ENCODE measurements at regions not wholly inside any gene's neighbourhood (a gene's known extent, or its start where the extent isn't known, plus 50 kb on each side); places are given as distances from the start of the nearest gene placed in this dataset.
A peak's percentile ranks its signal among the peaks of the same experiment; 100 is the strongest.

DNA sequence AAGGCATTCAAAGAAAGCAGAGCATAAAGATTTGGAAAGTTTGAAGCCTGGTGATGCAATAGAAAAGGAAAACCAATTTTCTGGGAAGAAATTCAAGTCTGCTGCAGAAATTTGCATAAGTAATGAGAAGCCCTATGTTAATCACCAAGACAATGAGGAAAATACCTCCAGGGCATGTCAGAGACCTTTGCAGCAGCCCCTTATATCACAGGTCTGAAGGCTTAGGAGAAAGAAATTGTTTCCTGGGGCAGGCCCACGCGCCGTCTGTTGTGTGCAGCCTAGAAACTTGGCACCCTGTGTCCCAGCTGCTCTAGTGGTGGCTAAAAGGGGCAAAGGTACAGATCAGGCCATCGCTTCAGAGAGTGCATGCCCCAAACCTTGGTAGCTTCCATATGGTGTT, 495.3 kb upstream of the CDH6 start:
- DNase-seq: no peak

DNA sequence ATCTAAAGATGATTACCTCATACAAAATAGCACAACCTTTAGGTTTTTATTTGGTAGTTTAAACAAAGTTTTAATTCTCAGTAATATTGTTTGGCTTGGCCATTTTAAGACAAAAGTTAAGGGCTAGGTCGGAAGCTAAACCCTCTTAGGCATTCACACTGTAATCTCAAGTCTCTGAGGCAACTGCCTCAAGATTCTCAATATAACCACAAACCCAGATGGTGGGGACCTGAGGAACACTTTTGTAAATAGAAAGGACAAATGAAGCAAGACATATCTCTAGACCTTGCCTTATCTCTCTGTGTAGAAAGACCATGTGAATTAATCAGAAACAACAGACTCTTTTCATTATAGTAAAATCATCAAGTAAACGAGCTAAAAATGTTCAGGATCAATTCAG, 500.2 kb upstream of the CDH6 start:
- DNase-seq: no peak

DNA sequence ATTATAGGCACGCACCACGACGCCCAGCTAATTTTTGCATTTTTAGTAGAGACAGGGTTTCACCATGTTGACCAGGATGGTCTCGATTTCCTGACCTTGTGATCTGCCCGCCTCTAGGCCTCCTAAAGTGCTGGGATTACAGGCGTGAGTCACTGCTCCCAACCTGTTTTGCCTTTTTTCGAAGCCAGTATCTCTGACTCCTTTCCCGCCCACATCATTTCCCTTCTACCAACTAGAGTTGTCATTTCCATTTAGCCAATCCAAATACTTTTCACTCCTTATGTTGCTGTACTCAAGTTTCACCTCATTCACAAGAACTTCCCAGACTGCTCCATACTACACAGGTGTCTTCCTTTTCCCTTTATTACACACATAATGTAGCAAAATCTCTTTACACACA, 502.6 kb upstream of the CDH6 start:
- no peak for DNase-seq

DNA sequence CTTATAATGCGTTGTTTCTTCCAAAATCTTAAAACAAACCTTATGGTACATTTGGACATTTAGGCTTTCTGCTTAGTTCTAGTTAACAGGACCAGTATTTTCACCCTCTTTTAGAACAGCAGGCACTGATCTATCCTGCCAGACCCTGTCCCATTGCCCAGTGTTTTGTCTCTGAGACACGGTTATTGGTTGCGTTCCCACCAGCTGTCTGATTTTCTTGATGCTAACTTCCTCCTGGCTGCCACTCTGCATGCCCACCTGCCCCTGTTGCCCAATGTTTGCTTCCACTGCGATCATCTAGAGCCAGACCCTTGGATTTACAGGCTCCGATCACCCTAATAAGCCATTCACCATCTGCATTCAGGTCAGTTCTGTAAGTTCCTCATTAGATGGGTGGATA, 506.0 kb upstream of the CDH6 start:
- no peak for DNase-seq

DNA sequence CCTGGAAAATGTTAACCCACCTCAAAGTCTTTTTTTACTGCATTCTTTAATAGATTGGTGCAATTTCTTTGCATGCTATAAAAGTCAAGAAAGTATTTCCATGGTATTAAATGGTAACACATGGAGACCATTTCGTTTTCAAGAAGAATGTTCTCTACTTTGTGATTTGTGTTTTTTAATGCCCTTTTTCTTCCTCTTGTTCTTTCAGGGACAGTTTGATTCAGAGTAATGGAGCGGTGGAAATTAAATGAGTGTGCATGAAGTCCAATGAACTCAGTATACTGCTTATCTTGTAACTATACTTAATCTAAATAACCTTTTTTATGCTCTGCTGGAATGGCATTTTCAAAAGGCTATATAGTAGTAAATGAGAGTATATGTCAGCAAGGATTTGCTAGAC, 507.0 kb upstream of the CDH6 start:
- no peak for DNase-seq

DNA sequence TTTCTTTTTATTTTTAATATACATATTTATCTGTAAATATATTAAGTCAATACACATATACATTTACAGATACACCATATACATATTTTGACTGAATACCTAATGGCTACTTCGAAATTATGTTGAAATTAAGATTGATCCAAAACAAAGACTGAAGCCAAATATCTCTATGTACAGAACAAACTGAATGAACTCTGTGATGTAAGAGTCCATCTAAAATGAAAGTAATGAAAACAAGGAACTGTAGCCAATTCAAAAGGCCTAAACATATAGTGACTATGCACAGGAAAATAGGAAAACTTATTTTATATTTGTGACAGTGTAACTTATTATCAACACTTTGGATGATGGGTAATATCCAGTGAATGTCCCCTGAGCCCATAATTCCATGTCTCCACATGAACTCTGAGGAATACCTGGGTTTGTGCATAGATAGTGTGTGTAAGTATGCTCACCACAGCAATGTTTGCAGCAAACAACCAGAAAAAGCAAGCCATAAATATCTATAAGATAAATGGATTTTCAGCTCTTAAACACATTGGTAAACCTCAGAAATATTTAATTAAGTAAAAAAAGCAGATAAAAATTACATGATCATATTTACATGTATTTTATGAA, 517.2 kb upstream of the CDH6 start:
- no peak for DNase-seq

DNA sequence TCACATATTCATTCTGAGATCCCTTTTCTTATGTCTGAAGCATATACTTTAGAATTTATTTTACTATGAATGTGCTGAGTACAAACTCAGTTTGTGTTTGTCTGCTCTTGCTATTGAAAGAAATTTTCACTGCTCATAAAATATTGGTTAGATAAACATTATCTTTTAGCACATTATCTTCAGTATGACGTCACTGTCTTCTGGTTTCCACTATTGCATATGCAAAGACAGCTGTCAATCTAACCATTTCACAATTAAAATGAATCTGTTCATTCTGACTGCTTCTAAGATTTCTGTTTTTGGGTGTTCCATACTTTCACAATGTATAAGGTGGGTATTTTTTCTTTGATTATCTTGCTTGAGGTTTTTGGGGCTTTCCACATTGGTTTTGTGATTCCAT, 526.2 kb upstream of the CDH6 start:
- DNase-seq: no peak

DNA sequence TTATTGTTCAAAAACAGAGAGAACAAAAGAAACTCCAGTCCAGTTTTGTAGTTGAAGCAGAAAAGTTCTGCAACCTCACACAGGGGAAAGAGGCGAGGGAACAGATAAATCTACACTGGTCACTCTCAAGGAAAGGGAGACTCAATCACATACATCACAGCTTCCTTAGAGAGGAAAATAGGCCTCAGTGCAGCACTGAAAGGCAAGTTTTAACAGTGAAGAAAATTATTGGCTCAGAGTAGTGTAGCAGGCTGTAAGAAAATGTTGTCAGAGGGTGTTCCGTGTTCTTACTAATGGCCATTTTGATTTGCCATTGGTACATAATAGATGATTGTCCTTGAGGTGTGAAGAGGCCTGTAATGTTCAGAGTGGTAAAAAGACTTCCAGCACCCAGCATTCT, 530.0 kb upstream of the CDH6 start:
- DNase-seq: no peak

DNA sequence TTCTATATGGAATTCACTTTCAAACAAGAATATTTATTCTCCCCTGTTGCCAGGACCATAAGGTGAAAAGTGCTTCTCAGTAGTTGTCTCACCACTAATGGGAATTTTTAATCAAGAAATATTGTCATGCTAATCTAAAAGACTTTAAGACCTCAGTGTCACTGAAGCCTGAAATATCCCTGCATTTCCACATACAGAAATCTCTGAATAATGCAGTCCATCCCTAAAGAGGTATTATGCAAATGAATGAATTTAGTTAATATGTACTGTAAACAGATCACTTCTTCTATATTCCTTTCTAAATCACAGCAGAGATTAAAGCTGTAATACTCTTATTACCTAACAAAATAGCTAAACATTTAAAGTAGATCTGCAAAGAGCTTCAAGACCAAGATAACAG, 531.1 kb upstream of the CDH6 start:
- DNase-seq: no peak

DNA sequence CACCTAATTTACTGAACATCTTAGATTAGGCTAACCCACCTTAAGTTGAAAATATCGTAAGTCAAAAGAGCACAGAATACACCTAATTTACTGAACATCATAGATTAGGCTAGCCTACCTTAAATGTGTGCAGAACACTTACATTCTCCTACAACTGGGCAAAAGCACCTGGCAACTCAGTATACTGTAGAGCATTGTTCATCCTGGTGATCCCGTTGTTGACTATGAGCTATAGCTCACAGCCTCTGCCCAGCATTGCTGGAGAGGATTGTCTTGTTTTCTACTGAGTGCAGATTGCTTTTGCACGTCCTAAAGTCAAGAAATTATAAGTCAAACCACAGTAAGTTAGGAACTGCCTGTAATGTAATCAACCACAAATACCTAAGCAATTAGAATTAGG, 531.8 kb upstream of the CDH6 start:
- no peak for DNase-seq

DNA sequence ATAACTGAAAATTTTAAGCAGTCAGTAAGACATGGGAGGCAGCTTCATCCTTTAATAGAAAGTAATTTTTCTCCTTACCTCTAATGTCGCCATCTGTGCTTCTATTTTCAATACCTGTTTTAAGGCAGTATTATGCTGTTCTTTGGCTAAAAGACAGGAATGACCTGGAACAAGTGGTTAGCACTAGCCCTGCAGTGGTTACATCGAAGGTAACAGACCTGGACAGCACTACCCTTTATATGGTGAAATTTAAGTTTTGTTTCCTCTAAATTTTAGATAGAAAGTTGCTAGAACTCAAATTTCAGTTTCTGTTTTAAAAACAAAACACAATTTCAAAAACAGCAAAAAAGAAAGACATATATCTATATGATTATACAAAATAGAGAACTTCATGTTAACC, 534.1 kb upstream of the CDH6 start:
- DNase-seq: no peak

DNA sequence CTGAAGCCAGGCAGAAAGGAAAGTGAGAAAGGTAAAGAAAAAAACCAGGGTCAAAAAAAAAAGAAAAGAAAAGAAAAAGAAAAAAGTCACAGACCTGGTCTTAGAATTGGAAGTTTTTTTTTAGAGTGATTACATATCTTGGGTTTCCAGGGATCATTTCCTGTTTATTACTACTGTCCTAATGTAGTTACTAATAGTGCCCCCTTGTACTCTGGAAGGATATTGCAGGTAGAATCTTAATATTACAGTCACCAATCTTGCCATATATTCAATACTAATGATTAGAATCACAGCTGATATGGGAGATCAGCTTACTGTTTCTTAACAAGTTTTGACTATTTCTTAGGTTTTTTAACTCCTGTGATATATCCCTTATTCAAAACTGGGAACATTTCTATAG, 543.2 kb upstream of the CDH6 start:
- no peak for DNase-seq

DNA sequence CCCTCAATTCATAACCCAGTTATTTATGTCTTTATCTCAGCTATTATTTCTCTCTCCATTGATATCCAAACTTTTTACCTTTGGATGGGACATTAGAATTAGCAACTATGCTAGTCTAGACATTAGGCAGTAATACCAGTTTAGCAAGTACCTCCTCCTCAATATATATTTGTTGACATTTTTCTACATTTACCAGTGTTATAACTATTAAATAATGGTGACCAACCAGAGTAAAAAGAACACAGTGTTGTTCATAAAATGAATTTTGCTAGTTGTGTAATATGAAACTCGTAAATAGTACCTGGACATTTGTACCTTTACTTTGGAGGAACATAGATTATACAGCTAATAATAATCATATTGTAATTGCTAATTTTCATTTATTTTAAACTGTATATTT, 554.6 kb upstream of the CDH6 start:
- no peak for DNase-seq

DNA sequence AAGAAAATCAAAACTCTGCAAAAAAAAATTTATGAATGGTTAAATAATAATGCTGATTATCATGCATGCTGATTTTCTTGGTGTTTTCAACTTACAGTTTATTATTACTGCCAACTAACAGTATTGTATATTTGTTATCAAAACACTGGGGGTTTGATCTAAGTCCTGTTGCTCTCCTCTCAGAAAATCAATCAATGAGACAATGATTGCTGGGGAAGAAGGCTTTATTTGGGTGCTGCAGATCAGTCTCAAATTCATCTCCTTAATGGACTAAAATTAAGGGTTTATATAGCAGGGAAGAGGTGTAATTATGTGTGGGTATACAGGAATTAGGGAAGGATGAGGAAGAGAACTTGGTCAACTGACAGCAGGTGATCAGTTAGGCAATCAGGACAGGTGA, 565.5 kb upstream of the CDH6 start:
- DNase-seq: no peak

DNA sequence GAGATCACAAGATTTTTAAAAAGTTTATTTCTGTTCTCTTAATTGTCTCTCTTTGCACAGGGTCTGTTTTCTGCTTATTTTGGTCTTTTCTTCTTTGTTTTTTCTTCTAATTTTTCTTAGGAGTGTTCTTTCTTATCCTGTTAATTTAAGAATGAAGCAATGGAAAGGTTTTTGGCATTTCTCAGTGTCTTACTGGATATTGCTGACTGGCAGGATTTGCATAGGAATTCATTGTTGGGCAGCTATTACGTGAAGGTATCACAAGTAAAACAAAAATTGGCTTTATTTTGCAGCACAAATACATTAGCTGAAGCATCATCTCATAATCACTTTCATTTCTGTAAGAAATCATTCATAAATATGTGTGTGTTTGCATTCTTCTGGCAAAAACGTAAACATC, 566.9 kb upstream of the CDH6 start:
- DNase-seq: no peak

DNA sequence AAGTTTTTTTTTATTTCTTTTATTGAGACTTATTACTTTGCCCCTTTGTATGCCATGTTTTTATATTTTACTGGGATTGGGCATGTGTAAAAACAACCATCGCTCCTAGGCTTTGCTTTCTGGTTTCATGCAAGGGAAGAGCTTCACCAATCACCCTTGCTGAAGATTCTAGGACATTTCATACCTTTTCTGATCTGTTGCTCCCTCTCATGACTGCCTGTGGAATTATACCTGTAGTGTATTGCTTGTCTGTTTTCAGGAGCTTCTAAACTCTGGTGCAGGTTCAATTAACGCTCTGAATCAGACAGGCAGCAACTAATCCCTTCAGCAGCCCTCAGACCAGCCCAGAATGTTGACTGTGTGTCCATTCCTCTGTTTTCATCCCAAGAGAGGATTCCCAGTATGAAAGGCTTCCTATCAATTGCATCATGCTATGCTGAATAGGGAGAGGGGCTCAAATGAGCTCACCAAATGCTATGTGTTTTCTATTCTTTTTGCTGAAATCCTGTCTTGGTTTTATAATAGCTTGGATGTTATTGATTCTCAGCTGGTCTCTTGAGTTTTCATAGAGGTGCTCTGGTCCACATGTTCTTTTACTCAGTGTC, 572.9 kb upstream of the CDH6 start:
- no peak for DNase-seq

DNA sequence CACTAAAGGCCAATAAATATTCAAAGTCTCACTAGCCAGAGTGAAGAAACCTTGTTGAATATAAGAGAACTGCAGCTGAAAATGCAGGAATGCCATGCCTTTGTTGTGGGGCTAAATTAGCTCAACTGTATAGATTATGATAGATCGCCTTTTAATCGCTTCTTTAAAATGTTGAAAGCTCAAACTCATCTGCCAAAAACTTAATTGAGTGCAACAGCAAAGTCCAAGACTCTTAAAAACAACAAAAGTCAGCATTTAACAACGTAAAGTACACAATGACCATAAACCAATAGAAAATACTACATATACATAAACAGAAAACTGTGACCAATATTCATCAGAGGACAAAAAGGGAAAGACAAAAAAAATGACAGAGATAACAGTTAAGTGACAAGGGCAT, 585.0 kb upstream of the CDH6 start:
- DNase-seq: no peak

DNA sequence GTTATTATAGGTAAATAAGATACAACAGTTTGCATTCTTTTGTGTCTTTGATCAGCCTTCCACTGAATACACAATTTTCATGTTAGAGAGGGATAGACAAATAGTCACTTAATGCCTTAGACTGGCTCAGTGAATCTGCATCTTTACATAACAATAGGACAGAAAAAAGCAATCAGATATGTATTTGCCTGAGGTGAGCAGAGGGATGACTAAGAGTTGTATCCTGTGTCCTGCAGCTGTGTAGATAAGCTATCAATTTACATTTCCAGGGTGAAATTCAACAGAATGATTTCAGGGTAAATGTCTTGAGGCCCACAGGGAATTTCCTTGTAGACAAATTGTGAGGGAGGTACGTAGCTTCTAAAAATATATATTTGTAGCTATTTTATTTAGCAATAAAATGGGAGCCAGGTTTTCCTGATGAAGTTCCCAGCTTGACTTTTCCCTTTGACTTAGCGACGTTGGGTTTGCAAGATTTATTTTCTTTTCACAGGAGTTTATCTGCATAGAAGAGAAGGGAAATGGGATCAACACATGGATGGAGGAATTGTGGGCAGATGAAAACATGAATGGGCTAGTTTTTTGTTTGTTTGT, 586.1 kb upstream of the CDH6 start:
- DNase-seq: peak; percentile 27

DNA sequence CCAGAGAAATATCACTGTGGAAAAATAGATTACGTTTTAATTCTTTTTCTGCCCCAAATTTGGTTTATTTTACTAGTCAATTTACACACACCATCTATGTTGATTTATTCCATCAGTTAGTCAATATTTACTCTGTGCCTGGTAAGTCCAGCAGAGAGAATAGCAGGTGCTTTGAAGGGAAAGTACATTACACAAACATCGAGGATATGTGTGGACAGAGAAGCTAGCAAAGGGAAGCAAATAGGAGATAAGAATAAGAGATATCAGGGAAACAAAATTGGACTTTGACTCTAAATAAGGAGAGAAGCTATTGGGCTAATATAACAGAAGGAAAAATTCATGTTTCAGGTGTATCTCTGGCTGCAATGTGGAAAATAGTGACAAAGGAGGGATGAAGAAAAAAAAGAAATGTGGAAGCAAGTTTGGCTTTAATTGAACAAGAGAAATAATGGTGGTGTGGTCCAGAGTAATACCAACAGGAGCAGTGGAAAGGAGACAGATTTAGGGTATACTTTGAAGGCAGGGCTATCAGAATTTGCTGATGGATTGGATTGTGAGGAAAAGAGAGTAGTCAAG, 587.7 kb upstream of the CDH6 start:
- peak; percentile 35 for DNase-seq

DNA sequence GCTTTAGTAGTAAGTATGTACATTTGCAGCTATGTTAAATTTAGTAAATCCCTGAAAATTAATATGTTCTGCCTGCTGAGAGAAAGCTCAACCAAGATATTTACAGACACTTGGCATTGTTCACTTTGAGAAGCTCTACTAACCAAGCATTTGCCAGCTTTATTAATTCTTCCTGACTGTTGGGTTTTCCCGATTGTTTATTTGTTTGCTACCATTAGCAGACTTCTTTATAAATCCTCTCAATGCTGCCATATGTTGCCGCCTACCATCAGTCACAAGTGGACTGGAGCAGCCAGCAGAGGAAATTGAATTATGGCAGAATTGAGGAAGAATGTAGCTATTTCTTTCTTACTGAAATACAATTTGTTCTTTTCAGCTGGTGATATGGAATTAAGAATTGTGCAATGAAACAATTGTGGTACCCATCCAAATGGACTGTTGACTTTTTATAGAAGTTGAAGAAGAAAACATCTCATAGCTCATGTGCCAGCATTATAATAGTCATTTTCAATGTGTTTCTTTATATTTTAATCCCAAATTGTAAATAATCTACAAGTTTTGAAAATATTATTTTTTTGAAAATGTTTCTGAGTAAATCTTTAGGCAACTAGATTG, 588.7 kb upstream of the CDH6 start:
- no peak for DNase-seq

DNA sequence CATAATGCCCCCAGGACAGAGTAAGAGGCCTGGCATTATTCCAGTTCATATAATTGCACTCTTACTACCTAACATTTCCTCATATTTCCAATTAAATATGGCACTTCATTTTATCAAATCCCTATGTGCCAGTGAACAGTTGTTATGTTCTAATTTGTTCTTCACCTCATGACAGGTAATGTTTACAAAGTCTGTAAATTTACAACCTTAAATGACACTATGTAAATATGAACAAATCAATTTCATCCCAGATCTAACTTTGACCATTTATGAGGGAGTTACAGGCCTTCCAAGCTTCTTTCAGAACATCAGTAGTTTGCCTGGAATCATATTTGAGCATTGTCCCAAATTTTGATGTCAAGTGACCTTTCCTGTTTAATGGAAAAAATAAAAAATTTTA, 592.6 kb upstream of the CDH6 start:
- no peak for DNase-seq

DNA sequence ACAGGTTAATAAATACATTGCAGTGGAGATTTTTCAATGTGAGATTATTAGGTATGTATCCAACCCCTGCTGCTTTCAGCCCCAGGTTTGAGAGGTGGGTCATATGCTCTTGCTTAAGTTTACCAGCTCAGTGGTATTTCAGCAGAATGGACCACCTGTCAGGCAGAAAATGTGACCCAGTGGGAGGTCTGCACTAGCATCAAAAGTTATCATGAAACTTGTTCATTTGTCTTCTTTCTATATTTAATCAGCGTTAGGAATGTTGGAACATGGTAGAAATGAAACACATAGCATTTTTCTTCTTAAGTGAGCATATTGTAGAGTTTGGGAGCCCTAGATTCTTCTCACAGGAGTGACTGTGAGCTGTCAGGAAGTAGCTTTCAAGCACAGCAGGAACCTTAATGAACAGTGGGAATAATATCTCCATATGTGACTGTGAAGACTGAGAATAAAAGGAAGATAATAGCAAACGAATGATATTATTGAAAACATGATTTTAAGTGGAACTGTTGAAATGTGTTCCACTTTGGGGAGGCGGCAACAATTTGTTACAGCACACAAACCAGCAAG, 596.9 kb upstream of the CDH6 start:
- no peak for DNase-seq

DNA sequence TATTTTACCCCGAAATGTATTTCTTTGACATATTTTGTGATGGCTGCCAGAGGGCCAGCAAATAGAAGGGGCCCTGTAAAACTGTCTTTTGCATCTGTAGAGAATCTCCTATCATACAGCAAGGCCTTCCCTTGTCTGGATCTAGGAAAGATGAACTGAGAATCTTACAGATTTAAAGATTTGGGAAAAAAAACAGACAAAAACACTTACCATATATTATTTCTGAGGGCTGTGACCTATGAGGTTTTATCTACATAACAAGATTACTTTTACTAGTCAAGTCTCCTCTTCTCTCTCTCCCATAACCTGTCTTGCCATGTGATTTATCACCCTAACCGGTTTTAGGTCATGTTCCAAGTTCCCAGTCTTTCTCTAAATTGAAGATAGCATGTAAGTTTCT, 599.2 kb upstream of the CDH6 start:
- no peak for DNase-seq

DNA sequence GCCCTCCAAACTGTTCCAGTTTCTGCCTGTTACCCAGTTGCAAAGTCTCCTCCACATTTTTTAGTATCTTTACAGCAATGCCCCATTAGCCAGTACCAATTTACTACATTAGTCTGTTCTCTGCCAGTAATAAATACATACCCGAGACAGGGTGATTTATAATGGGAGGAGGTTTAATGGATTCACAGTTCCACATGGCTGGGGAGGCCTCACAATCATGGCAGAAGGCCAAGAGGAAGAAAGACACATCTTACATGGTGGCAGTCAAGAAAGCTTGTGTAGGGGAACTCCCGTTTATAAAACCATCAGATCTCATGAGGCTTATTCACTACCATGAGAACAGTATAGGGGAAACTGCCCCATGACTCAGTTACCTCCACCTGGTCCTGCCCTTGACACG, 600.7 kb upstream of the CDH6 start:
- DNase-seq: no peak
